HAP-1 (cell line): ENCODE measurements at regions not wholly inside any gene's neighbourhood (a gene's known extent, or its start where the extent isn't known, plus 50 kb on each side); places are given as distances from the start of the nearest gene placed in this dataset.

ENCODE experiments used
- DNase-seq, 2 experiments: peaks; one replicate each; pipeline ENCODE4 v3.0.0-alpha.2; 2016 to 2020; ENCODE audit warnings: low spot score in 2 of 2
- H3K27me3 ChIP-seq: fragments of 250-450 bp; sonication (Bioruptor Pico); 2 replicates; pipeline ENCODE4 v1.5.1; 2020; ENCODE audit warnings: low read depth, mild to moderate bottlenecking, moderate library complexity
- H3K36me3 ChIP-seq: fragments of 250-450 bp; sonication (Bioruptor Pico); replicated peaks from 2 replicates; pipeline ENCODE4 v1.5.1; 2020; ENCODE audit warnings: mild to moderate bottlenecking
- H3K4me1 ChIP-seq: fragments of 250-450 bp; sonication (Bioruptor Pico); 2 replicates; pipeline ENCODE4 v1.5.1; 2020; ENCODE audit warnings: mild to moderate bottlenecking
- H3K4me3 ChIP-seq: fragments of 250-450 bp; sonication (Bioruptor Pico); 2 replicates; pipeline ENCODE4 v1.5.1; 2020; ENCODE audit warnings: mild to moderate bottlenecking, moderate library complexity
- H3K9me3 ChIP-seq: fragments of 250-450 bp; sonication (Bioruptor Pico); 2 replicates; pipeline ENCODE4 v1.5.1; 2020; ENCODE audit warnings: mild to moderate bottlenecking, moderate library complexity
- in situ Hi-C: fragments of 300-500 bp; cut with MboI; formaldehyde crosslinking; loops from 3 replicates; pipeline ENCODE4 v1.14.3; 2020; ENCODE audit warnings: low sequenced_read_pairs, inconsistent platforms, mixed read lengths

GRCh38 chr4:108511618-108512017 lies 108.8 kb upstream of the RPL34 start:
- no peaks in the 10 kb centered on the region for H3K36me3 ChIP-seq
- H3K4me1 ChIP-seq = peaks cover 4% of the 10 kb centered on the region; the same call in 1 of the 2 replicates
- in situ Hi-C loops = no loop called here
- H3K4me3 ChIP-seq = no peak overlapping the region
- peaks cover 17% of the 10 kb centered on the region for H3K27me3 ChIP-seq
- DNase-seq = no peak
- H3K9me3 ChIP-seq = no peaks in the 10 kb centered on the region

- no peaks in the 10 kb centered on the region for H3K36me3 ChIP-seq
- H3K9me3 ChIP-seq = no peaks in the 10 kb centered on the region; the same call in 1 of the 2 replicates
- no peak for DNase-seq
- H3K4me3 ChIP-seq = no peak overlapping the region
- H3K27me3 ChIP-seq = 0 out of 2 replicates have a peak, but pooled peaks cover 3% of the 10 kb centered on the region
- in situ Hi-C loops = no loop called here
- no peaks in the 10 kb centered on the region for H3K4me1 ChIP-seq
Observed at GRCh38 chr4:108502356-108502755, 118.0 kb upstream of the RPL34 start.

DNA sequence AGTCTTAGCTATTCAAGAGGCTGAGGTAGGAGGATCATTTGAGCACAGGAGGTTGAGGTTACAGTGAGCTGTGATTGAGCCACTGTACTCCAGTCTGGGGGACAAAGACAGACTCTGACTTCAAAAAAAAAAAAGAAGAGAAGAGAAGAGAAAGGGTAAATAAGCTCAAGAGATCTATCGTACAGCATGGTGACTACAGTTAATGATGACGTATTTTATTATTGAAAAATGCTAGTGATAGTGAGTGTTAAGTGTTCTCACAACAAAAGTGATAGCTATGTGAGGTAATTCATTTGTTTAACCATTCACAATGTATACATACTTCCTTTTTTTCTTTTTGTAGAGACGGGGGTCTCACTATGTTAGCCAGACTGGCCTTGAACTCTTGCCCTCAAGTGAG lies 121.5 kb upstream of the RPL34 start:
- in situ Hi-C loops = no loop called here
- no peaks in the 10 kb centered on the region for H3K36me3 ChIP-seq
- H3K9me3 ChIP-seq = peaks cover 3% of the 10 kb centered on the region
- no peaks in the 10 kb centered on the region for H3K4me1 ChIP-seq
- 0 out of 2 replicates have a peak, but pooled peaks cover 3% of the 10 kb centered on the region for H3K27me3 ChIP-seq
- H3K4me3 ChIP-seq = no peak overlapping the region
- DNase-seq = no peak

GRCh38 chr4:108493596-108493931 lies 126.8 kb upstream of the RPL34 start:
- H3K27me3 ChIP-seq = 0 out of 2 replicates have a peak, but pooled peaks cover 3% of the 10 kb centered on the region
- no peak overlapping the region for H3K4me3 ChIP-seq
- H3K9me3 ChIP-seq = peaks cover 4% of the 10 kb centered on the region
- no peaks in the 10 kb centered on the region for H3K4me1 ChIP-seq
- in situ Hi-C loops = no loop called here
- no peaks in the 10 kb centered on the region for H3K36me3 ChIP-seq
- DNase-seq = no peak

- Histone ChIP-seq H3K36me3 (no peaks in the 10 kb centered on the region), H3K9me3 (peaks cover 4% of the 10 kb centered on the region), H3K27me3 (0 out of 2 replicates have a peak, but pooled peaks cover 1% of the 10 kb centered on the region), H3K4me3 (no peak overlapping the region), H3K4me1 (no peaks in the 10 kb centered on the region)
- peak; percentile 45 to 77 for DNase-seq
- in situ Hi-C loops = no loop called here
Observed at GRCh38 chr4:108492816-108493595, 127.4 kb upstream of the RPL34 start.

GRCh38 chr4:108488865-108489264 lies 131.5 kb upstream of the RPL34 start:
- Histone ChIP-seq H3K9me3 (peaks cover under 1% of the 10 kb centered on the region), H3K36me3 (no peaks in the 10 kb centered on the region), H3K4me1 (no peaks in the 10 kb centered on the region), H3K27me3 (no peaks in the 10 kb centered on the region), H3K4me3 (no peak overlapping the region)
- in situ Hi-C loops = loop anchor here (10.0 kb wide), 1 partner anchor 474 kb away; no protein-coding TSS in a partner anchor
- DNase-seq = no peak

GRCh38 chr4:108486046-108486445 lies 134.3 kb upstream of the RPL34 start:
- no peak overlapping the region for H3K4me3 ChIP-seq
- in situ Hi-C loops = loop anchor here (10.0 kb wide), 1 partner anchor 471 kb away; no protein-coding TSS in a partner anchor
- no peaks in the 10 kb centered on the region for H3K9me3 ChIP-seq
- H3K4me1 ChIP-seq = no peaks in the 10 kb centered on the region
- H3K27me3 ChIP-seq = no peaks in the 10 kb centered on the region
- no peak for DNase-seq
- no peaks in the 10 kb centered on the region for H3K36me3 ChIP-seq

DNA sequence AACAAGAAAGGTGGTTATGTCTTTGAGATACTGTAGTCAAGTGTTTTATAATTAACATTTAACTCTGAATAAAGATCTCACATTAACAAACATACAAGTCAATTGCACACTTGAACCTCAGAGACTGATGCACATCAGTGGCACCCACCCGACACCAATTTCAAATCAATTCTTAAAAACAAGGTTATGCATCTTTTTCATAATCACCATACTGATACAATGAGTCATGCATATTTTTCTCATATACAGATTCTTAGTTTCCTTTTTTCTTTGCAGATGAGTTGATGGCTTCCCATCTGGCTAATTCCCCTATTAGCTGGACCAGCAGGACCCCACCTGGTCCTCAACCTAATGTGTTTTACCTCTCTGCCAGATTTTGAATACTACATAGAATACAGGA lies 136.2 kb upstream of the RPL34 start:
- Histone ChIP-seq H3K36me3 (no peaks in the 10 kb centered on the region), H3K27me3 (no peaks in the 10 kb centered on the region), H3K4me3 (no peak overlapping the region), H3K4me1 (no peaks in the 10 kb centered on the region), H3K9me3 (no peaks in the 10 kb centered on the region)
- in situ Hi-C loops = loop anchor here (10.0 kb wide), 1 partner anchor 469 kb away; no protein-coding TSS in a partner anchor
- no peak for DNase-seq

GRCh38 chr4:108483650-108484049 lies 136.7 kb upstream of the RPL34 start:
- DNase-seq = no peak
- H3K36me3 ChIP-seq = no peaks in the 10 kb centered on the region
- in situ Hi-C loops = loop anchor here (10.0 kb wide), 1 partner anchor 469 kb away; no protein-coding TSS in a partner anchor
- H3K4me3 ChIP-seq = no peak overlapping the region
- H3K4me1 ChIP-seq = no peaks in the 10 kb centered on the region
- no peaks in the 10 kb centered on the region for H3K27me3 ChIP-seq
- no peaks in the 10 kb centered on the region for H3K9me3 ChIP-seq

DNA sequence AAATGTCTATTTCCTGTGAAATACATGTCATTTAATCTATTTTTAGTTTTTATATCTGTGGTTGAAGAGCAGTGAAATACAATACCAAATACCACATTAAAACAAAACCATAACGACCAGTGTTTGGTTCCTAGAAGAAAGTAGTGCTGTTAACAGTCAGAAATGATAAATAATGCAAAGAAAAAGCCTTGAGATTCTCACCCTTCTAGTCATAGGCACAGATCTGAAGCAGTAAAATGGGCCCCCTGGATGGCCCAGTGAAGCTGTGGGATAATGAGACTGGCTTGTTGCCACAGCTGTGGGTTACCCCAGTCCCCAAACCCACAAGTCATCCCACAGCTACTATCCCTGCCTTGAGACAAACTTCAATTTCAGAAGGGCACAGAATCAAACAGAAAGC lies 137.3 kb upstream of the RPL34 start:
- Histone ChIP-seq H3K36me3 (no peaks in the 10 kb centered on the region), H3K9me3 (no peaks in the 10 kb centered on the region), H3K4me3 (no peak overlapping the region), H3K27me3 (no peaks in the 10 kb centered on the region), H3K4me1 (no peaks in the 10 kb centered on the region)
- no peak for DNase-seq
- in situ Hi-C loops = loop anchor here (10.0 kb wide), 1 partner anchor 468 kb away; no protein-coding TSS in a partner anchor

- no peaks in the 10 kb centered on the region for H3K36me3 ChIP-seq
- H3K4me1 ChIP-seq = no peaks in the 10 kb centered on the region
- in situ Hi-C loops = loop anchor here (10.0 kb wide), 1 partner anchor 466 kb away; no protein-coding TSS in a partner anchor
- H3K9me3 ChIP-seq = no peaks in the 10 kb centered on the region
- no peak overlapping the region for H3K4me3 ChIP-seq
- H3K27me3 ChIP-seq = no peaks in the 10 kb centered on the region
- DNase-seq = no peak
Observed at GRCh38 chr4:108480881-108481280, 139.5 kb upstream of the RPL34 start.

GRCh38 chr4:108477527-108478108 lies 142.8 kb upstream of the RPL34 start:
- no peak for DNase-seq
- in situ Hi-C loops = no loop called here
- Histone ChIP-seq H3K36me3 (no peaks in the 10 kb centered on the region), H3K9me3 (no peaks in the 10 kb centered on the region), H3K4me1 (no peaks in the 10 kb centered on the region), H3K27me3 (no peaks in the 10 kb centered on the region), H3K4me3 (no peak overlapping the region)

DNA sequence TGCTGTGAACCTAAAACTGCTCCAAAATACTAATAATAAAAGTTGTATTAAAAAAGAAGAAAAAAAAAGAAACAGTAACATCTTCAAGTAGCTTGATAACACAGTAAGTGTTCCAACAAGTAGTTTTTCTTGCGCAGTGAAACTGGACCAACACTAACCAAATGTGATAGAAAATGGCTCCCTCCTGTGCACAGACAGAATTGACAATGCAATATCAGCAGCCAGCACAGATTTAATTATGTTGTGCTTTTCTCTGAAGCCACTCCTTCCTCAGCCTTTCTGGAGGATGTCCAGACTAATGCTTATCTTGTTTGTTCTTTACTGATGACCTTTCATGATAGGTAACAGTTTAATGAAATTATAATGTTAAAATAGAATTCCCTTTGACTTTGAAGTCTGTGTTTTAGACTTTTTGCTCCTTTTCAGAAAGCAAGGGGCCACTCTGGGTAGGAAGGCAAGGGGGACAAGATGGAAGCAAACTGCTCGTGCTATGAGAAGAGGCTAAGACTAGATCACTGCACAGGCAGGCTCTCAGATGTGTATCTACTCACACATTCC lies 147.1 kb upstream of the RPL34 start:
- H3K9me3 ChIP-seq = no peaks in the 10 kb centered on the region
- H3K27me3 ChIP-seq = peaks cover 2% of the 10 kb centered on the region
- in situ Hi-C loops = no loop called here
- no peak overlapping the region for H3K4me3 ChIP-seq
- no peak for DNase-seq
- no peaks in the 10 kb centered on the region for H3K36me3 ChIP-seq
- H3K4me1 ChIP-seq = no peaks in the 10 kb centered on the region
